IPS DF 6.9 (cell line): ENCODE measurements at regions not wholly inside any gene's neighbourhood (a gene's known extent, or its start where the extent isn't known, plus 50 kb on each side); places are given as distances from the start of the nearest gene placed in this dataset.

Experiments
- DNase-seq: peaks from one replicate; pipeline ENCODE4 v3.0.0-alpha.2; 2013; ENCODE audit warnings: low read depth, low spot score
- H3K27ac ChIP-seq: one replicate; pipeline ENCODE4 v1.5.1; 2013; ENCODE audit warnings: low read length, control low read depth
- H3K27me3 ChIP-seq: 2 replicates; pipeline ENCODE4 v1.6.1; 2013; ENCODE audit warnings: mild to moderate bottlenecking, low read length; ENCODE audit not compliant: control insufficient read depth, insufficient read depth
- H3K36me3 ChIP-seq: 2 replicates; pipeline ENCODE4 v1.6.1; 2013; ENCODE audit warnings: low read length; ENCODE audit not compliant: control insufficient read depth, insufficient read depth
- H3K4me1 ChIP-seq: 2 replicates; pipeline ENCODE4 v1.6.1; 2013; ENCODE audit warnings: low read length; ENCODE audit not compliant: control insufficient read depth, insufficient read depth
- H3K4me3 ChIP-seq: 2 replicates; pipeline ENCODE4 v1.5.1; 2013; ENCODE audit warnings: mild to moderate bottlenecking, low read length
- H3K9me3 ChIP-seq: 2 replicates; pipeline ENCODE4 v1.6.1; 2013; ENCODE audit warnings: low read length, inconsistent platforms; ENCODE audit not compliant: control insufficient read depth, insufficient read depth
- WGBS: extraction: QIAGEN DNeasy Blood & Tissue Kit; methylation state at CpG from one replicate; pipeline ENCODE4 v1.1.7; 2013; ENCODE audit warnings: mixed read lengths, missing lambda C conversion rate; ENCODE audit not compliant: insufficient read length, insufficient coverage; 5-methylcytosine and 5-hydroxymethylcytosine counted together

- DNase-seq: no peak
- no peaks in the 10 kb centered on the region for H3K27me3 ChIP-seq
- no CpG with 5 or more reads among the region's 9 CpGs for WGBS
These were observed 140.1 kb downstream of the CYLD start for GRCh38 chr16:50881956-50882355.

GRCh38 chr16:50881331-50881830 lies 139.5 kb downstream of the CYLD start:
- Histone ChIP-seq H3K36me3 (no peaks in the 10 kb centered on the region), H3K27me3 (no peaks in the 10 kb centered on the region), H3K27ac (no peak overlapping the region), H3K9me3 (no peaks in the 10 kb centered on the region), H3K4me3 (no peak overlapping the region), H3K4me1 (peaks cover 4% of the 10 kb centered on the region)
- WGBS: no CpG with 5 or more reads among the region's 7 CpGs
- DNase-seq: no peak

More at GRCh38 chr16:50881956-50882355, 140.1 kb downstream of the CYLD start:
- Histone ChIP-seq H3K4me1 (peaks cover 4% of the 10 kb centered on the region), H3K4me3 (no peak overlapping the region), H3K27ac (no peak overlapping the region), H3K9me3 (no peaks in the 10 kb centered on the region), H3K36me3 (no peaks in the 10 kb centered on the region)

- DNase-seq: no peak
- no peaks in the 10 kb centered on the region for H3K36me3 ChIP-seq
- no peaks in the 10 kb centered on the region for H3K27me3 ChIP-seq
- peaks cover 4% of the 10 kb centered on the region for H3K4me1 ChIP-seq
- H3K27ac ChIP-seq: no peak overlapping the region
- H3K4me3 ChIP-seq: no peak overlapping the region
- no peaks in the 10 kb centered on the region for H3K9me3 ChIP-seq
- WGBS: no CpG with 5 or more reads among the region's 3 CpGs
These were observed 139.0 kb downstream of the CYLD start for GRCh38 chr16:50880926-50881325.

GRCh38 chr16:50879873-50880695 lies 138.2 kb downstream of the CYLD start:
- no peaks in the 10 kb centered on the region for H3K9me3 ChIP-seq
- no peaks in the 10 kb centered on the region for H3K27me3 ChIP-seq
- no CpG with 5 or more reads among the region's 24 CpGs for WGBS
- H3K4me3 ChIP-seq: peak overlapping the region; percentile 33; the same call in 1 of the 2 replicates
- peak; percentile 43 for DNase-seq
- H3K36me3 ChIP-seq: no peaks in the 10 kb centered on the region
- H3K4me1 ChIP-seq: peaks cover 4% of the 10 kb centered on the region
- no peak overlapping the region for H3K27ac ChIP-seq

- no peak overlapping the region for H3K4me3 ChIP-seq
- H3K9me3 ChIP-seq: no peaks in the 10 kb centered on the region
- H3K27ac ChIP-seq: no peak overlapping the region
- WGBS: no CpG with 5 or more reads among the region's 15 CpGs
- no peak for DNase-seq
- H3K4me1 ChIP-seq: peaks cover 2% of the 10 kb centered on the region; the same call in 1 of the 2 replicates
- no peaks in the 10 kb centered on the region for H3K36me3 ChIP-seq
- no peaks in the 10 kb centered on the region for H3K27me3 ChIP-seq
These were observed 137.2 kb downstream of the CYLD start for GRCh38 chr16:50878966-50879615.

- no peak overlapping the region for H3K27ac ChIP-seq
- H3K27me3 ChIP-seq: no peaks in the 10 kb centered on the region
- H3K36me3 ChIP-seq: no peaks in the 10 kb centered on the region
- no peak for DNase-seq
- WGBS: no CpG with 5 or more reads among the region's 3 CpGs
- H3K4me1 ChIP-seq: peaks cover 2% of the 10 kb centered on the region; the same call in 1 of the 2 replicates
- no peak overlapping the region for H3K4me3 ChIP-seq
- no peaks in the 10 kb centered on the region for H3K9me3 ChIP-seq
These were observed 136.7 kb downstream of the CYLD start for GRCh38 chr16:50878536-50878935.

GRCh38 chr16:50876263-50876662 lies 134.4 kb downstream of the CYLD start:
- no peak for DNase-seq

GRCh38 chr16:50868577-50868976 lies 126.7 kb downstream of the CYLD start:
- Histone ChIP-seq H3K4me1 (no peaks in the 10 kb centered on the region), H3K9me3 (no peaks in the 10 kb centered on the region), H3K27ac (no peak overlapping the region), H3K4me3 (no peak overlapping the region), H3K36me3 (no peaks in the 10 kb centered on the region), H3K27me3 (no peaks in the 10 kb centered on the region)
- DNase-seq: no peak

More at GRCh38 chr16:50876263-50876662, 134.4 kb downstream of the CYLD start:
- Histone ChIP-seq H3K4me1 (peaks cover 2% of the 10 kb centered on the region; the same call in 1 of the 2 replicates), H3K36me3 (no peaks in the 10 kb centered on the region), H3K27me3 (no peaks in the 10 kb centered on the region), H3K4me3 (no peak overlapping the region), H3K27ac (no peak overlapping the region), H3K9me3 (no peaks in the 10 kb centered on the region)
- no CpG with 5 or more reads among the region's 4 CpGs for WGBS

- H3K9me3 ChIP-seq: no peaks in the 10 kb centered on the region
- no peaks in the 10 kb centered on the region for H3K36me3 ChIP-seq
- WGBS: no CpG with 5 or more reads among the region's 2 CpGs
These were observed 124.9 kb downstream of the CYLD start for GRCh38 chr16:50866806-50867205.

GRCh38 chr16:50864386-50864785 lies 122.5 kb downstream of the CYLD start:
- H3K4me1 ChIP-seq: no peaks in the 10 kb centered on the region
- H3K9me3 ChIP-seq: no peaks in the 10 kb centered on the region
- no peak overlapping the region for H3K27ac ChIP-seq
- no CpG with 5 or more reads among the region's 5 CpGs for WGBS
- DNase-seq: no peak
- no peaks in the 10 kb centered on the region for H3K36me3 ChIP-seq
- H3K4me3 ChIP-seq: no peak overlapping the region
- H3K27me3 ChIP-seq: no peaks in the 10 kb centered on the region

More at GRCh38 chr16:50866806-50867205, 124.9 kb downstream of the CYLD start:
- Histone ChIP-seq H3K27me3 (no peaks in the 10 kb centered on the region), H3K4me1 (no peaks in the 10 kb centered on the region), H3K27ac (no peak overlapping the region), H3K4me3 (no peak overlapping the region)
- DNase-seq: no peak
